ENCODE measurements at regions not wholly inside any gene's neighbourhood (a gene's known extent, or its start where the extent isn't known, plus 50 kb on each side); places are given as distances from the start of the nearest gene placed in this dataset.

- no peak overlapping the region for H3K4me3 ChIP-seq
- no peaks in the 10 kb centered on the region for H3K9me3 ChIP-seq
- DNase-seq = no peak
- no peaks in the 10 kb centered on the region for H3K4me1 ChIP-seq (ENCODE audit: low read depth)
- H3K36me3 ChIP-seq (ENCODE audit: low read depth) = no peaks in the 10 kb centered on the region
- no peak for TF ChIP-seq CTCF (IDR thresholded peaks at IDR 0.05)
- intact Hi-C loops (cut with DNase I, micrococcal nuclease) = no loop called here
- ATAC-seq = no peak
These were observed 420.7 kb upstream of the NFE2L3 start for GRCh38 chr7:25731068-25731845.

- TF ChIP-seq CTCF (IDR thresholded peaks at IDR 0.05) = no peak
- Histone ChIP-seq H3K9me3 (no peaks in the 10 kb centered on the region), H3K4me3 (no peak overlapping the region), H3K36me3 (ENCODE audit: low read depth) (no peaks in the 10 kb centered on the region), H3K4me1 (ENCODE audit: low read depth) (no peaks in the 10 kb centered on the region)
- intact Hi-C loops (cut with DNase I, micrococcal nuclease) = no loop called here
- DNase-seq (no peak), ATAC-seq (no peak)
These were observed 420.2 kb upstream of the NFE2L3 start for GRCh38 chr7:25731846-25732245.

- TF ChIP-seq CTCF (IDR thresholded peaks at IDR 0.05) = no peak
- ATAC-seq = no peak
- Histone ChIP-seq H3K4me3 (no peak overlapping the region), H3K36me3 (ENCODE audit: low read depth) (no peaks in the 10 kb centered on the region), H3K9me3 (no peaks in the 10 kb centered on the region), H3K4me1 (ENCODE audit: low read depth) (no peaks in the 10 kb centered on the region)
- DNase-seq = no peak
- intact Hi-C loops (cut with DNase I, micrococcal nuclease) = no loop called here
These were observed 419.2 kb upstream of the NFE2L3 start for GRCh38 chr7:25732766-25733217.

GRCh38 chr7:25735674-25736242 is 416.2 kb upstream of the NFE2L3 start:
- TF ChIP-seq CTCF (IDR thresholded peaks at IDR 0.05) = no peak
- no peaks in the 10 kb centered on the region for H3K36me3 ChIP-seq (ENCODE audit: low read depth)
- ATAC-seq (no peak), DNase-seq (no peak)
- no peak overlapping the region for H3K4me3 ChIP-seq
- H3K4me1 ChIP-seq (ENCODE audit: low read depth) = no peaks in the 10 kb centered on the region
- intact Hi-C loops (cut with DNase I, micrococcal nuclease) = no loop called here
- H3K9me3 ChIP-seq = no peaks in the 10 kb centered on the region

- ATAC-seq = no peak
- intact Hi-C loops (cut with DNase I, micrococcal nuclease) = no loop called here
- no peak for TF ChIP-seq CTCF (IDR thresholded peaks at IDR 0.05)
These were observed 413.5 kb upstream of the NFE2L3 start for GRCh38 chr7:25738528-25738927.

More at GRCh38 chr7:25738528-25738927, 413.5 kb upstream of the NFE2L3 start:
- Histone ChIP-seq H3K4me1 (ENCODE audit: low read depth) (no peaks in the 10 kb centered on the region), H3K36me3 (ENCODE audit: low read depth) (no peaks in the 10 kb centered on the region), H3K4me3 (no peak overlapping the region), H3K9me3 (no peaks in the 10 kb centered on the region)
- DNase-seq = no peak
